ENCODE measurements at regions not wholly inside any gene's neighbourhood (a gene's known extent, or its start where the extent isn't known, plus 50 kb on each side); places are given as distances from the start of the nearest gene placed in this dataset.

- Histone ChIP-seq H3K23ac (ENCODE audit: insufficient read length) (no peak overlapping the region), H3K56ac (replicated peaks; ENCODE audit: insufficient read length, low read depth, low read length) (no peak overlapping the region), H2AK5ac (ENCODE audit: low read depth, low read length) (no peak overlapping the region), H3K27ac (ENCODE audit: low read depth, low read length) (no peak overlapping the region), H3K27me3 (replicated peaks in 1 of 4; ENCODE audit: control insufficient read depth in 3 of 4, extremely low read depth in 1 of 4, insufficient read depth in 3 of 4, low read length in 3 of 4) (no peaks in the 10 kb centered on the region), H3K79me2 (ENCODE audit: control insufficient read depth in 1 of 2, insufficient read depth in 2 of 2, low read length in 2 of 2) (no peaks in the 10 kb centered on the region), H2BK120ac (replicated peaks; ENCODE audit: low read depth, low read length) (no peak overlapping the region), H4K5ac (ENCODE audit: insufficient read length, low read depth, low read length) (no peak overlapping the region), H4K91ac (replicated peaks; ENCODE audit: insufficient read length, low read length) (no peak overlapping the region), H2BK12ac (ENCODE audit: low read depth, low read length) (no peak overlapping the region), H3K36me3 (ENCODE audit: control insufficient read depth in 2 of 4, insufficient read depth in 4 of 4, low read length in 3 of 4) (no peaks in the 10 kb centered on the region), H3K14ac (ENCODE audit: insufficient read length) (no peak overlapping the region), H3K79me1 (ENCODE audit: low read depth, low read length) (no peaks in the 10 kb centered on the region), H3K9ac (replicated peaks in 1 of 4; ENCODE audit: extremely low read depth in 1 of 4, low read depth in 3 of 4, low read length in 3 of 4) (no peak overlapping the region), H3K4me2 (ENCODE audit: insufficient read depth in 1 of 2, low read depth in 2 of 2, low read length in 2 of 2) (no peak overlapping the region), H2BK5ac (ENCODE audit: low read depth, low read length) (no peak overlapping the region), H4K8ac (ENCODE audit: extremely low read depth, insufficient read depth, low read length) (no peak overlapping the region), H3K23me2 (ENCODE audit: low read depth, low read length) (no peaks in the 10 kb centered on the region), H3K9me3 (ENCODE audit: insufficient read depth in 2 of 2, low read depth in 1 of 2, low read length in 1 of 2) (peaks cover 8 to 9% of the 10 kb centered on the region in 2 experiments), H3K4me3 (ENCODE audit: extremely low read depth in 1 of 4, insufficient read depth in 2 of 4, low read depth in 3 of 4, low read length in 4 of 4) (no peak overlapping the region), H3K18ac (ENCODE audit: extremely low read depth, low read length) (no peak overlapping the region), H2BK15ac (ENCODE audit: low read length) (no peak overlapping the region), H3K4me1 (replicated peaks in 1 of 4; ENCODE audit: control insufficient read depth in 3 of 4, insufficient read depth in 4 of 4, low read length in 3 of 4) (no peaks in the 10 kb centered on the region), H4K20me1 (replicated peaks in 1 of 2; ENCODE audit: control insufficient read depth in 1 of 2, insufficient read depth in 2 of 2, low read length in 2 of 2) (no peaks in the 10 kb centered on the region), H3K4ac (replicated peaks; ENCODE audit: insufficient read length, low read depth, low read length) (no peak overlapping the region), H2AFZ (ENCODE audit: low read length) (no peak overlapping the region), H2BK20ac (ENCODE audit: low read length) (no peak overlapping the region)
- ChIA-PET POLR2A (ENCODE audit: partially characterized antibody) (interaction anchor here (1.0 kb wide), 1 partner anchor 10 kb away, joined by 3 read pairs; no protein-coding TSS in a partner anchor), CTCF (ENCODE audit: partially characterized antibody) (interaction anchor here (0.8 to 2.2 kb wide), 3 partner anchors 10 to 239 kb away, joined by 3 to 6 read pairs (median 4); no protein-coding TSS in a partner anchor)
- no peak for TF ChIP-seq HDAC6 (IDR thresholded peaks at IDR 0.05; ENCODE audit: low read depth, low read length)
- no peak for TF ChIP-seq SIRT6 (IDR thresholded peaks at IDR 0.05; ENCODE audit: low read length)
- no peak for TF ChIP-seq SUZ12 (IDR thresholded peaks at IDR 0.05; ENCODE audit: low read length)
- no peak for TF ChIP-seq PHF8 (conservative IDR thresholded peaks at IDR 0.05; ENCODE audit: low read depth, low read length)
- TF ChIP-seq HDAC2 (IDR thresholded peaks at IDR 0.05; ENCODE audit: borderline replicate concordance in 1 of 2, low read depth in 2 of 2, low read length in 2 of 2), result no peak
- TF ChIP-seq RXRA (IDR thresholded peaks at IDR 0.05; ENCODE audit: insufficient read depth, low read depth, low read length), result no peak
- no peak for TF ChIP-seq BRCA1 (IDR thresholded peaks at IDR 0.05; ENCODE audit: low read depth, low read length)
- no peak for TF ChIP-seq CHD2 (IDR thresholded peaks at IDR 0.05; ENCODE audit: low read length)
- TF ChIP-seq TAF1 (IDR thresholded peaks at IDR 0.05; ENCODE audit: low read depth, low read length), result no peak
- no peak for TF ChIP-seq RFX5 (IDR thresholded peaks at IDR 0.05; ENCODE audit: borderline replicate concordance, low read depth, low read length)
- TF ChIP-seq RAD21 (IDR thresholded peaks at IDR 0.05 in 1 of 2, conservative IDR thresholded peaks at IDR 0.05 in 1 of 2; ENCODE audit: low read depth in 2 of 2, low read length in 2 of 2), result no peak; a peak in 1 of 4 replicates
- no peak for TF ChIP-seq USF2 (IDR thresholded peaks at IDR 0.05; ENCODE audit: low read length)
- FAIRE-seq (no peak), DNase-seq (ENCODE audit: low read depth in 1 of 2, low spot score in 2 of 2) (no peak)
Observed at GRCh38 chr21:23694390-23694789, 1912.9 kb downstream of the MRPL39 start.
